ENCODE measurements at regions not wholly inside any gene's neighbourhood (a gene's known extent, or its start where the extent isn't known, plus 50 kb on each side); places are given as distances from the start of the nearest gene placed in this dataset.
"Not testable (repeated sequence)": the region's sequence is repeated elsewhere in the genome, so short reads cannot be mapped to it uniquely, and the experiment has no call there.

GRCh38 chr14:89699071-89699470 lies 255.5 kb downstream of the EFCAB11 start:
- DNase-seq (ENCODE audit: low read depth) = no peak
- TF ChIP-seq CTCF (IDR thresholded peaks at IDR 0.05; ENCODE audit: control insufficient read depth, extremely low read depth, insufficient read depth) = no peak
- H3K4me3 ChIP-seq (ENCODE audit: low read depth, low read length) = no peak overlapping the region

- no peak for DNase-seq (ENCODE audit: low read depth)
- H3K4me3 ChIP-seq (ENCODE audit: low read depth, low read length) = no peak overlapping the region
- no peak for TF ChIP-seq CTCF (IDR thresholded peaks at IDR 0.05; ENCODE audit: control insufficient read depth, extremely low read depth, insufficient read depth)
Observed at GRCh38 chr14:89697281-89698060, 257.1 kb downstream of the EFCAB11 start.

- TF ChIP-seq CTCF (IDR thresholded peaks at IDR 0.05; ENCODE audit: control insufficient read depth, extremely low read depth, insufficient read depth) = no peak
- no peak overlapping the region for H3K4me3 ChIP-seq (ENCODE audit: low read depth, low read length)
- no peak for DNase-seq (ENCODE audit: low read depth)
Observed at GRCh38 chr14:89695846-89696245, 258.7 kb downstream of the EFCAB11 start.

GRCh38 chr14:89690139-89690538 lies 264.4 kb downstream of the EFCAB11 start:
- no peak overlapping the region for H3K4me3 ChIP-seq (ENCODE audit: low read depth, low read length)
- no peak for TF ChIP-seq CTCF (IDR thresholded peaks at IDR 0.05; ENCODE audit: control insufficient read depth, extremely low read depth, insufficient read depth)

GRCh38 chr14:89689711-89690110 lies 264.8 kb downstream of the EFCAB11 start:
- H3K4me3 ChIP-seq (ENCODE audit: low read depth, low read length); DNase-seq (ENCODE audit: low read depth): not testable (repeated sequence)

More at GRCh38 chr14:89690139-89690538, 264.4 kb downstream of the EFCAB11 start:
- no peak for DNase-seq (ENCODE audit: low read depth)

- TF ChIP-seq CTCF (IDR thresholded peaks at IDR 0.05; ENCODE audit: control insufficient read depth, extremely low read depth, insufficient read depth) = no peak
- DNase-seq (ENCODE audit: low read depth) = no peak
- H3K4me3 ChIP-seq (ENCODE audit: low read depth, low read length) = no peak overlapping the region
Observed at GRCh38 chr14:89688507-89689211, 265.9 kb downstream of the EFCAB11 start.

GRCh38 chr14:89687129-89687528 lies 267.4 kb downstream of the EFCAB11 start:
- not testable (repeated sequence) for DNase-seq (ENCODE audit: low read depth); H3K4me3 ChIP-seq (ENCODE audit: low read depth, low read length)

- no peak overlapping the region for H3K4me3 ChIP-seq (ENCODE audit: low read depth, low read length)
- DNase-seq (ENCODE audit: low read depth) = no peak
- TF ChIP-seq CTCF (IDR thresholded peaks at IDR 0.05; ENCODE audit: control insufficient read depth, extremely low read depth, insufficient read depth) = no peak
Observed at GRCh38 chr14:89684139-89684538, 267.1 kb upstream of the FOXN3 start.
